Thyroid gland (tissue), 4 donors: ENCODE measurements at regions not wholly inside any gene's neighbourhood (a gene's known extent, or its start where the extent isn't known, plus 50 kb on each side); places are given as distances from the start of the nearest gene placed in this dataset.

Source experiments
- DNase-seq, 2 donors: peaks; one replicate each; pipeline ENCODE4 v3.0.0-alpha.2; 2019
- H3K27ac ChIP-seq, 3 donors: fragments of 200-600 bp; sonication (generic); 1 replicate in 2 of 3; 2 replicates in 1 of 3; pipeline ENCODE4 v1.5.1; 2016 to 2019; ENCODE audit warnings: mild to moderate bottlenecking in 1 of 3, moderate library complexity in 1 of 3
- H3K27me3 ChIP-seq: fragments of 200-600 bp; sonication (generic); one replicate; pipeline ENCODE4 v1.5.1; 2019
- H3K36me3 ChIP-seq, 2 donors: fragments of 200-600 bp; sonication (generic); one replicate each; pipeline ENCODE4 v1.5.1; 2016 to 2019
- H3K4me1 ChIP-seq, 2 donors: fragments of 200-600 bp; sonication (generic); one replicate each; pipeline ENCODE4 v1.5.1; 2017 to 2019
- H3K4me3 ChIP-seq, 3 donors: fragments of 200-600 bp; sonication (generic); replicated peaks in 1 of 3; 1 replicate in 2 of 3; 2 replicates in 1 of 3; pipeline ENCODE4 v1.5.1; 2016; ENCODE audit warnings: mild to moderate bottlenecking in 1 of 3
- H3K9me3 ChIP-seq: fragments of 200-600 bp; sonication (generic); one replicate; pipeline ENCODE4 v1.5.1; 2017
- CTCF ChIP-seq, 6 experiments: fragments of 200-600 bp in 3 of 6; fragments of 450-650 bp in 3 of 6; sonication (generic) in 3 of 6; IDR thresholded peaks; one replicate each; pipeline ENCODE4 v1.5.1; 2016 to 2019; ENCODE audit warnings: antibody characterized with exemption in 6 of 6, mild to moderate bottlenecking in 2 of 6, inconsistent platforms in 1 of 6, moderate library complexity in 1 of 6
- POLR2A ChIP-seq, 2 donors: fragments of 450-650 bp; IDR thresholded peaks; one replicate each; pipeline ENCODE4 v1.6.1; 2017; ENCODE audit warnings: antibody characterized with exemption in 2 of 2, mild to moderate bottlenecking in 2 of 2, moderate library complexity in 1 of 2
- WGBS, 2 donors: methylation state at CpG; one replicate each; pipeline ENCODE4 v1.1.5; 2017; 5-methylcytosine and 5-hydroxymethylcytosine counted together
- intact Hi-C: fragments of 100-400 bp; cut with DNase I; formaldehyde crosslinking; loops from one replicate; pipeline ENCODE4 v1.15.1; 2023

GRCh38 chr10:28374036-28374435 is 71.2 kb upstream of the MPP7 start:
- no peaks in the 10 kb centered on the region for H3K9me3 ChIP-seq
- H3K4me1 ChIP-seq: peaks cover 0 to 5% of the 10 kb centered on the region in 2 donors
- H3K36me3 ChIP-seq: no peaks in the 10 kb centered on the region
- no peak for TF ChIP-seq CTCF (IDR thresholded peaks at IDR 0.05)
- no peak for TF ChIP-seq POLR2A (IDR thresholded peaks at IDR 0.05)
- H3K27me3 ChIP-seq: no peaks in the 10 kb centered on the region
- H3K4me3 ChIP-seq: no peak overlapping the region
- WGBS, 2 donors: 83 to 91% methylated on average over 2 of the region's 2 CpGs
- H3K27ac ChIP-seq: no peak overlapping the region
- DNase-seq: peak in 1 of 2 donors; percentile 3
- intact Hi-C loops: no loop called here

GRCh38 chr10:28375399-28376354 is 72.8 kb upstream of the MPP7 start:
- peak; percentile 63 to 78 for DNase-seq
- Histone ChIP-seq H3K4me3 (no peak overlapping the region), H3K9me3 (no peaks in the 10 kb centered on the region), H3K27me3 (no peaks in the 10 kb centered on the region), H3K36me3 (no peaks in the 10 kb centered on the region), H3K4me1 (peaks cover 0 to 8% of the 10 kb centered on the region in 2 donors), H3K27ac (peak overlapping the region in 1 of 3 donors; percentile 38)
- intact Hi-C loops: no loop called here
- 75 to 76% methylated on average over 10 of the region's 10 CpGs for whole genome bisulfite sequencing, 2 donors
- TF ChIP-seq CTCF (IDR thresholded peaks at IDR 0.05) (no peak), POLR2A (IDR thresholded peaks at IDR 0.05) (no peak)

GRCh38 chr10:28378986-28379585 is 76.2 kb upstream of the MPP7 start:
- TF ChIP-seq POLR2A (IDR thresholded peaks at IDR 0.05) (no peak), CTCF (IDR thresholded peaks at IDR 0.05) (no peak)
- Histone ChIP-seq H3K9me3 (no peaks in the 10 kb centered on the region), H3K36me3 (no peaks in the 10 kb centered on the region), H3K4me1 (peaks cover 0 to 8% of the 10 kb centered on the region in 2 donors), H3K27me3 (no peaks in the 10 kb centered on the region), H3K27ac (peak overlapping the region in 2 of 3 donors; percentile 17 to 55), H3K4me3 (no peak overlapping the region)
- WGBS, 2 donors: 40 to 46% methylated on average over 8 of the region's 8 CpGs
- DNase-seq: peak; percentile 68 to 83
- intact Hi-C loops: loop anchor here (2.0 kb wide), 1 partner anchor 130 kb away; no protein-coding TSS in a partner anchor

- Histone ChIP-seq H3K4me3 (no peak overlapping the region), H3K36me3 (no peaks in the 10 kb centered on the region), H3K9me3 (no peaks in the 10 kb centered on the region), H3K4me1 (peaks cover 0 to 8% of the 10 kb centered on the region in 2 donors), H3K27me3 (no peaks in the 10 kb centered on the region), H3K27ac (no peak overlapping the region)
- TF ChIP-seq CTCF (IDR thresholded peaks at IDR 0.05) (no peak), POLR2A (IDR thresholded peaks at IDR 0.05) (no peak)
- DNase-seq: no peak
- intact Hi-C loops: no loop called here
These were observed 78.6 kb upstream of the MPP7 start for GRCh38 chr10:28381466-28381865.

- DNase-seq: peak; percentile 88 to 92
- H3K36me3 ChIP-seq: no peaks in the 10 kb centered on the region
These were observed 79.1 kb upstream of the MPP7 start for GRCh38 chr10:28381903-28382347.

More at GRCh38 chr10:28381903-28382347, 79.1 kb upstream of the MPP7 start:
- 43 to 44% methylated on average over 12 of the region's 12 CpGs for WGBS, 2 donors
- TF ChIP-seq POLR2A (IDR thresholded peaks at IDR 0.05): no peak
- peak; percentile 86 to 99 (median 93) for TF ChIP-seq CTCF (IDR thresholded peaks at IDR 0.05)
- H3K27me3 ChIP-seq: no peaks in the 10 kb centered on the region
- no peak overlapping the region for H3K27ac ChIP-seq
- no peak overlapping the region for H3K4me3 ChIP-seq
- intact Hi-C loops: no loop called here
- H3K4me1 ChIP-seq: peaks cover 0 to 8% of the 10 kb centered on the region in 2 donors
- H3K9me3 ChIP-seq: no peaks in the 10 kb centered on the region
